ENCODE measurements at regions not wholly inside any gene's neighbourhood (a gene's known extent, or its start where the extent isn't known, plus 50 kb on each side); places are given as distances from the start of the nearest gene placed in this dataset.

DNA sequence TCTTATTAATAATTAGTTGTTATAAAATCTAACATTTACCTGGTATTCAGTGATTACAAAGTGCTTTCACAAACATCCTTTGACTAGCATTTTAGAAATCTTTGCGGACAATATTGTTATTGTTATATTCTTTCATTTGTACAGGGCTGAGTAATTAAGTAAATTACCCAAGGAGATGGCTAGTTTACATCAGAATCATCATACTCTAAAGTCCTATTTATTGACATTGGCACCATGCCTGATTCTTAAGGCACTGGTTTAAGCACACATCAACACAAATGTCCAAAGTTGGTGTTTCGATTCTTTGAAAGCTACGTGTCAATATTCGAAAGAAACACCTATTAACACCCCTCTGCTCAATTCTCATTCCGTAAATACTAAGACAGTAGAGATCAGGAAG lies 424.6 kb upstream of the CHRM3 start:
- Histone ChIP-seq H3K9me2 (replicated peaks; ENCODE audit: insufficient read depth, low read length) (no peaks in the 10 kb centered on the region), H3K79me2 (ENCODE audit: low read length) (no peaks in the 10 kb centered on the region), H3K9ac (ENCODE audit: low read length) (no peak overlapping the region), H2AFZ (ENCODE audit: low read length) (no peak overlapping the region), H3K36me3 (replicated peaks; ENCODE audit: insufficient read depth, low read length) (no peaks in the 10 kb centered on the region), H3K4me3 (ENCODE audit: low read length) (no peak overlapping the region), H4K20me1 (ENCODE audit: insufficient read depth, low read length) (no peaks in the 10 kb centered on the region), H3K27ac (ENCODE audit: low read length) (no peak overlapping the region), H3K4me2 (ENCODE audit: low read depth, low read length) (no peak overlapping the region), H3F3A (ENCODE audit: insufficient read depth, low read length) (no peaks in the 10 kb centered on the region), H3K4me1 (ENCODE audit: low read length) (no peaks in the 10 kb centered on the region), H3K27me3 (replicated peaks; ENCODE audit: insufficient read depth, low read length) (no peaks in the 10 kb centered on the region), H3K9me3 (replicated peaks; ENCODE audit: insufficient read depth, low read length) (no peaks in the 10 kb centered on the region)
- DNase-seq = no peak
- TF ChIP-seq EZH2phosphoT487 (IDR thresholded peaks at IDR 0.05; ENCODE audit: low read length) (no peak), EZH2 (optimal IDR thresholded peaks at IDR 0.05; ENCODE audit: low read depth, low read length) (no peak)
- TF ChIP-seq, protein P1, sequence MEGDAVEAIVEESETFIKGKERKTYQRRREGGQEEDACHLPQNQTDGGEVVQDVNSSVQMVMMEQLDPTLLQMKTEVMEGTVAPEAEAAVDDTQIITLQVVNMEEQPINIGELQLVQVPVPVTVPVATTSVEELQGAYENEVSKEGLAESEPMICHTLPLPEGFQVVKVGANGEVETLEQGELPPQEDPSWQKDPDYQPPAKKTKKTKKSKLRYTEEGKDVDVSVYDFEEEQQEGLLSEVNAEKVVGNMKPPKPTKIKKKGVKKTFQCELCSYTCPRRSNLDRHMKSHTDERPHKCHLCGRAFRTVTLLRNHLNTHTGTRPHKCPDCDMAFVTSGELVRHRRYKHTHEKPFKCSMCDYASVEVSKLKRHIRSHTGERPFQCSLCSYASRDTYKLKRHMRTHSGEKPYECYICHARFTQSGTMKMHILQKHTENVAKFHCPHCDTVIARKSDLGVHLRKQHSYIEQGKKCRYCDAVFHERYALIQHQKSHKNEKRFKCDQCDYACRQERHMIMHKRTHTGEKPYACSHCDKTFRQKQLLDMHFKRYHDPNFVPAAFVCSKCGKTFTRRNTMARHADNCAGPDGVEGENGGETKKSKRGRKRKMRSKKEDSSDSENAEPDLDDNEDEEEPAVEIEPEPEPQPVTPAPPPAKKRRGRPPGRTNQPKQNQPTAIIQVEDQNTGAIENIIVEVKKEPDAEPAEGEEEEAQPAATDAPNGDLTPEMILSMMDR (IDR thresholded peaks at IDR 0.05; ENCODE audit: low read length) = no peak

DNA sequence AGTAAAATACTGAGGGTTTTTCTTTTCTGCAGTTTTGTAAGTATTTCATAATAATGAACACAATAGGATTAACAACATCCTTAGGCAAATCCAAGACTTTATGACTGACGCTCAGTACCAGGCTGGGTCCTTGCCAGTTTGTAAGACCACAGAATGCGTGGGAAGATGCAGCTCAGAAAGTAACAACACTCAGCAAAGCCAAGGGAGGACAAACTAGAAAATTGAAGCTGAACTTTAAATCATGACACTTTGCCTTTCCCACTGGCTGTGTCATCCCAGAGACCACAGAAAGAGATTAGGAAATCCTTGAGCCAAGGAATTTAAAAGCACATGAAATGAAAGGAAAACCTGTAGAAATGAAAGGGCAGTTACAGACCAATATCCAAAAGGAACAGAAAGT lies 426.3 kb upstream of the CHRM3 start:
- no peak for DNase-seq
- Histone ChIP-seq H3K36me3 (replicated peaks; ENCODE audit: insufficient read depth, low read length) (no peaks in the 10 kb centered on the region), H3K4me2 (ENCODE audit: low read depth, low read length) (no peak overlapping the region), H3F3A (ENCODE audit: insufficient read depth, low read length) (no peaks in the 10 kb centered on the region), H3K4me1 (ENCODE audit: low read length) (no peaks in the 10 kb centered on the region), H3K27me3 (replicated peaks; ENCODE audit: insufficient read depth, low read length) (no peaks in the 10 kb centered on the region), H3K9me3 (replicated peaks; ENCODE audit: insufficient read depth, low read length) (no peaks in the 10 kb centered on the region), H3K4me3 (ENCODE audit: low read length) (no peak overlapping the region), H2AFZ (ENCODE audit: low read length) (no peak overlapping the region), H3K9ac (ENCODE audit: low read length) (no peak overlapping the region), H3K9me2 (replicated peaks; ENCODE audit: insufficient read depth, low read length) (no peaks in the 10 kb centered on the region), H3K27ac (ENCODE audit: low read length) (no peak overlapping the region), H3K79me2 (ENCODE audit: low read length) (no peaks in the 10 kb centered on the region), H4K20me1 (ENCODE audit: insufficient read depth, low read length) (no peaks in the 10 kb centered on the region)
- TF ChIP-seq, protein P1 (IDR thresholded peaks at IDR 0.05; ENCODE audit: low read length) = no peak
- TF ChIP-seq EZH2 (optimal IDR thresholded peaks at IDR 0.05; ENCODE audit: low read depth, low read length) (no peak), EZH2phosphoT487 (IDR thresholded peaks at IDR 0.05; ENCODE audit: low read length) (no peak)

DNA sequence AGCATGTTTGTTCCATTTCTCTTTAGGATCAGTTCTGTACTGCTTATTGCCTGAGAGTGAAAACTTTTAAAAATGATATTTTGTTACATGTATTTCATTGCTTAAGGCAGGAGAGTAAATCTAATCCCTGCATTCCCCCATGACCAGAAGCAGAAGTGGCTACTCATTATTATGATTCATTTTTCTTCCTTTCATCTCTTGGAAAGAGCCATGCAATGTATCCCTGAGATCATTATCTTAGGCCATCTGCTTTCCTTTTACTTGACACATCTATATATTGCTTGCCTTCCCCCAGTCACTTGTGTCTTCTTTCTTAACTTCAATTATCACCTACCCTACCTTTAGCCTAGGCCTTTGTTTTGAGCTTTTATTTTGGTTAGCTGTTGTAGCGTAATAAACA lies 430.4 kb upstream of the CHRM3 start:
- H3K9me3 ChIP-seq (replicated peaks; ENCODE audit: insufficient read depth, low read length) = no peaks in the 10 kb centered on the region
- H3K27me3 ChIP-seq (replicated peaks; ENCODE audit: insufficient read depth, low read length) = no peaks in the 10 kb centered on the region
- H3K4me1 ChIP-seq (ENCODE audit: low read length) = no peaks in the 10 kb centered on the region
- H3F3A ChIP-seq (ENCODE audit: insufficient read depth, low read length) = no peaks in the 10 kb centered on the region
- H3K4me3 ChIP-seq (ENCODE audit: low read length) = no peak overlapping the region
- no peaks in the 10 kb centered on the region for H3K9me2 ChIP-seq (replicated peaks; ENCODE audit: insufficient read depth, low read length)
- H2AFZ ChIP-seq (ENCODE audit: low read length) = no peak overlapping the region
- no peak for DNase-seq
- H4K20me1 ChIP-seq (ENCODE audit: insufficient read depth, low read length) = no peaks in the 10 kb centered on the region
- no peak overlapping the region for H3K9ac ChIP-seq (ENCODE audit: low read length)
- H3K4me2 ChIP-seq (ENCODE audit: low read depth, low read length) = no peak overlapping the region
- no peaks in the 10 kb centered on the region for H3K79me2 ChIP-seq (ENCODE audit: low read length)
- no peak overlapping the region for H3K27ac ChIP-seq (ENCODE audit: low read length)
- H3K36me3 ChIP-seq (replicated peaks; ENCODE audit: insufficient read depth, low read length) = no peaks in the 10 kb centered on the region
- no peak for TF ChIP-seq EZH2phosphoT487 (IDR thresholded peaks at IDR 0.05; ENCODE audit: low read length)
- TF ChIP-seq, protein P1 (IDR thresholded peaks at IDR 0.05; ENCODE audit: low read length) = no peak

Measured in MM.1S (cell line).